Stimulated activated CD4-positive, alpha-beta T cell treated with anti-CD3 and anti-CD28 coated beads, TNF-alpha, amount 100 ng/mL, for 4 hours (primary cell): ENCODE measurements at regions not wholly inside any gene's neighbourhood (a gene's known extent, or its start where the extent isn't known, plus 50 kb on each side); places are given as distances from the start of the nearest gene placed in this dataset.
"Not testable (repeated sequence)": the region's sequence is repeated elsewhere in the genome, so short reads cannot be mapped to it uniquely, and the experiment has no call there.

Source experiments
- DNase-seq, 3 experiments: peaks; one replicate each; pipeline ENCODE4 v3.0.0-alpha.2; 2020; ENCODE audit warnings: low read depth in 3 of 3

DNA sequence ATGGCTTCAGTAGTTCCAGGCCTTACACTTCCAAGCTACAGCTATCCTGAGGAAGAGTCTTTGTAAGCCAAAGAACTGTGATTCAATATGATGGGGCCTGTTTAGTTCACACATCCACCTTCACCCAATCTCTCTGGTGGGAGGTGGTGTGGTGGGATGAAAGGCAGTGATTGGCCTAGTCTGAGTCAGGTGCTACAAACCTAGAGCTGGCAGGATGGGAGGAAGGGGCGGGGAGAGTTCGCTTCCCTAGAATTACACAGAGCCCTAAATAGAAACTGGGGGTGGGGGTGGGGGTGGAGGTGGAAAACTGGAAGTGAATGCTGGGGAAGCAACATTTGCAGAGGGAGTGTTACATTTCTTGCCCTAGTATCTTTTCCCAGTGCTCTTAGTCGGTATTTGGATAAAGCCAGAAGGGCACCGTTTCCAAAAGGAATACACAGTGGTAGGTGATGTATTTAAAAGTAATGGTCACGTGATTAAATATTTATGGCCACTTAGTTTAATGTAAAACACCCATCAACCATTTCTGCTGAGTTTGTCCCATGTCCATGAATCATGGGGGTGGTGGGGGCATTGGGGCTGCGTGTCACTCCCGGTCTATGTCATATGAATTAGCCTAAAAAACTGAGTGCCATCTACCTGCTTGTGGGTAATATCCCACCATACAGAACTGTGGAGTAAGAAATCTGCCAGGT is 247.6 kb upstream of the PROK2 start:
- no peak for DNase-seq

DNA sequence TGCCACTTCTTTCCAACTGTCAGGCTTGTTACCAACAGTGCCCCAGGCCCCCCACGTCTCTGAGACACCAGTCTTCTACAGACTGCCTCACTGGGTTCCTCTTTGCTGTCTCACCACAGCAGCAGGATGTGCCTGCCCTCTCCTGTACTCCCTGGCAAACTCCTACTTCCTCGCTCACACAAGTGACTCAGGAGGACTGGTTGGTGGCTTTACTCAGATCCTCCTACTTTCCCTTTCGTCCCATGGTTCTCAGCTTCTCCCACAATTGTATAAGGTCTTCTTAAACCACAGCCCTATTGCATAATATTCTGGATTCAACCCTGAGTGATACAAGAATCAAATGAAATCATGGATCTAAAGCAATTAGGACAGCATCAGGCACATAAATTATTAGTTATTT is 246.6 kb upstream of the PROK2 start:
- DNase-seq, result no peak

DNA sequence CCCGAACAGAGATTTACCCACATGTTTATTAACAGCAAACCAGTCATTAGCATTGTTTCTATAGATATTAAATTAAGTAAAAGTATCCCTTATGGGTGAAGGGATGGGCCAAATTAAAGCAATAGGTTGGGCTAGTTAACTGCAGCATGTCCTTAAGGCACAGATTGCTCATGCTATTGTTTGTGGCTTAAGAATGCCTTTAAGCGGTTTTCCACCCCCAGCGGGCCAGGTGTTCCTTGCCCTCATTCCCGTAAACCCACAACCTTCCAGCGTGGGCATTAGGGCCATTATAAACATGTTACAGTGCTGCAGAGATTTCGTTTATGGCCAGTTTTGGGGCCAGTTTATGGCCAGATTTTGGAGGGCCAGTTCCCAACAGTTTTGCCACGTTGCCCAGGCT is 245.3 kb upstream of the PROK2 start:
- DNase-seq, result not testable (repeated sequence)

DNA sequence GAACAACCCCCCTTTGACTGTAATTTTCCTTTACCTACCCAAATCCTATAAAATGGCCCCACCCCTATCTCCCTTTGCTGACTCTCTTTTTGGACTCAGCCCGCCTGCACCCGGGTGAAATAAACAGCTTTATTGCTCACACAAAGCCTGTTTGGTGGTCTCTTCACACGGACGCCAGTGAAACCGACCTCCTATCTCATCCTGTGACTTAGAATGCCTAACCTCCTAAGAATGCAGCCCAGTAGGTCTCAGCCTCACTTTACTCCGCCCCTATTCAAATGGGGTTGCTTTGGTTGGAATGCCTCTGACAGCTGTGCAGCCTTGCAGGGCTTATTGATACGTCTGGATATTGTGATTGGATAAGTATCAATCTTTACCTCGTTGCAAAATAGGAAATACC is 243.8 kb upstream of the PROK2 start:
- not testable (repeated sequence) for DNase-seq

DNA sequence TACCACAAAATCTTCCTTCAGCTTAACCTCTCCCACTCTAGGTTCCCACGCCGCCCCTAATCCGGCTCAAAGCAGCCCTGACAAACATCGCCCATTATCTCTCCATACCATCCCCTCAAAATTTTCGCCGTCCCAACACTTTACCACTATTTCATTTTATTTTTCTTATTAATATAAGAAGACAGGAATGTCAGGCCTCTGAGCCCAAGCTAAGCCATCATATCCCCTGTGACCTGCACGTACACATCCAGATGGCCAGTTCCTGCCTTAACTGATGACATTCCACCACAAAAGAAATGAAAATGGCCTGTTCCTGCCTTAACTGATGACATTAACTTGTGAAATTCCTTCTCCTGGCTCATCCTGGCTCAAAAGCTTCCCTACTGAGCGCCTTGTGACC is 243.4 kb upstream of the PROK2 start:
- not testable (repeated sequence) for DNase-seq

DNA sequence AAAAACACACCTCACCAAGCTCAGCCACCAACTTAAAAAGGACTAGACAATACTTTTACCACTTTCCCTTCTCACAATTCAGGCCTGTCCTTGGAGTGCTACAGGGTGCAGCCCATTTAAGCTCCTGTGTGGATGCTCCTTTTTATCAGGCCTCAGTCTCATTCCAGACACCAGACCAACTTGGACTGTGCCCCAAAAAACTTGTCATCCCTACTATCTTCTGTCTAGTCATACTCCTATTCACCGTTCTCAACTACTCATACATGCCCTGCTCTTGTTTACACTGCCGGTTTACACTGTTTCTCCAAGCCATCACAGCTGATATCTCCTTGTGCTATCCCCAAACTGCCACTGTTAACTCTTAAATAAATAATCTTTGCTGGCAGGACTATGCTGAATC is 242.8 kb upstream of the PROK2 start:
- DNase-seq, result not testable (repeated sequence)

DNA sequence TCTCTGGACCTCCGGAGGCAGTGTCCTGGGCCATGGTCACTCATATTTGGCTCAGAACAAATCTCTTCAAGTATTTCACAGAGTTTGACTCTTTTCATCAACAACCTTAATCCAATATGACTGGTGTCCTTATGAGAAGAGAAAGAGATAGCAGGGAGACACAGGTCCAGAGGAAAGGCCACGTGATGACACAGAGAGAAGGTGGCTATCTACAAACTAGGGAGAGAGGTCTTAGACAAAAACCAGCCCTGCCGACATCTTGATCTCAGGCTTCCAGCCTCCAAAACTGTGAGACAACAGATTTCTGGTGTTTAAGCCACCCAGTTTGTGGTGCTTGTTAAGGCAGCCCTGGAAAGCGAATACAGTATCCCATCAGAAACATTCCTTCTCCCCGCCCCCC is 237.1 kb upstream of the PROK2 start:
- DNase-seq, result no peak

DNA sequence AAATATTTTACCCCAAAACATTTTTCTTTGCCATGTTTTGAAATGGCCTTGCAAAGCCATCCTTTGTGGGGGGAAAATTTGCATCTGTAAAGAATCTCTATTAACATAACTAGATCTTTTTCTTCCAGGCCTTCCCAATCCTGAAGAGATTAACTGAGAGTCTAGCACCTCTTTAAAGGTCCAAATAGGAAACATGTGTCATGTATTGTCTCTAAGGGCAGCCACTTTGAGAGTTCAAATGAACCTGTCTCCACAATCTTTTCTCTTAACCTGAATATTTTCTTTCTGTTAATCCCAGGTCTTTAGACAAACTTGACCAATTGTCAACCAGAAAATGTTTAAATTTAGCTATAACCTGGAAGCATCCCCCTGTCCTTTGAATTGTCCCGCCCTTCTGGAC is 236.6 kb upstream of the PROK2 start:
- DNase-seq, result no peak

DNA sequence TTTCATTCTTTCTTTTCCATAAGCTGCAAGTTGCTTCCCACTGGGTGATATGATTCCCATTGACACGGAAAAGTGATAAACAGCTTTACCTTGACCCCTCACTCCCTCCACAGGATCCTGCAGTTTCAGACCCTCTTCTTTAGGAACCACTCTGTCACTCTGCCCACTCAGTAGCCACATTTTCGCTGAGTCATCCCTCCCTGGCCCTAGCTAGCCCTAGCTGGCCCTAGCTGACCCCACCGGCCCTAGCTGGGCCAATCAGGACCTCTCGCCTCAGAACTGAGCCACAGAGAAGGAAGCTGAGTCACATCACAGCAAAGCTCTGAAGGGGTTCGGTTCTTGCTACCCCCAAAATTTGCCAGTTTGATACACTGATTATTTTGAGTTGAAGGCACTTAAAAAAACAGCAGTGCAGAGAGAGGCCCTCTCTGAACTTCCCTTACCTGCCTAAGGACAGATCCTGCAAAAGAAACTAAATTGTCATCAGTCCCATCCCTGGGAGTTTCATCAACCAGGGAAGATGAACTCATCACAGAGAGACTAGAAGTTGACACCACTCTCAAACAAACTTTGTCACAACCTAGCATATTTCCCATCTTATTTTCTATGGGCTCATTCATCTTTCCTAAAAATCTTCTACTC is 233.5 kb upstream of the PROK2 start:
- DNase-seq, result no peak

DNA sequence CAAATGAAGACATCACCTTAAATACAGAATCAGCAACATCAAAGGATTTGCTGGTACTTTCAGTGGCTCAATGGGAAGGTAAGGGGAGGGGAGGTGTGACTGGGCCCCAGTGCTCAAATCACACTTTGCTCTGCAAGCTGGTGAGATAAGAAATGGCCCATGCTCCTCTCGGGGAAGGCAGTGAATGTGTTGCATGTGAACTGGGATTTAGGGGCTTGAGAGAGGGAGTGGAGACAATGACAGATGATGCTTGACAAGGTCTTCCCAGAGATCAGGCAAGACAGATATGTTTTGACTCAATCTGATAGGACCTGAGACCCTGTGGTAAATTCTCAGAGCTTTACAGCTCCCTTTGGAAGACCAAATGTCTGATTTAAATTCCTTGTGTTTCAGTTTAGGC is 233.0 kb upstream of the PROK2 start:
- no peak for DNase-seq

DNA sequence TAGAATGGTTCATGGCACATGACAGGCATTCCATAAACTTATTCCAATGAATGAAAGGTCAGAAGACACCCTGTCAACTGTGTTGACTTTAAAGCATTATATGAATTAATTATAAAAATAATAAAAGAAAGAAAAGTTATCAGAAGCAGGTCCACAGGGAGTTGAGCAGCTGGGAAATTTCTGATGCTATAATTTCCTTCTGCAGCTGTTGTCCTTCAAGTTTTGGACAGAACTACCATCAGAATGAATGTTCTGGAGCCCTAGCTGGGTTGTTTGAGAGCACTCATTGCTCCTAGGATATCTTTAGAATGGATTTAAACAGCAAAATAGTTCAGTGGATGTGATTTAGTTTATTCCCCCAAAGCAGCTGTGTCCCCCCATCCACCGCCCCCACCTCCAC is 232.4 kb upstream of the PROK2 start:
- DNase-seq, result no peak

DNA sequence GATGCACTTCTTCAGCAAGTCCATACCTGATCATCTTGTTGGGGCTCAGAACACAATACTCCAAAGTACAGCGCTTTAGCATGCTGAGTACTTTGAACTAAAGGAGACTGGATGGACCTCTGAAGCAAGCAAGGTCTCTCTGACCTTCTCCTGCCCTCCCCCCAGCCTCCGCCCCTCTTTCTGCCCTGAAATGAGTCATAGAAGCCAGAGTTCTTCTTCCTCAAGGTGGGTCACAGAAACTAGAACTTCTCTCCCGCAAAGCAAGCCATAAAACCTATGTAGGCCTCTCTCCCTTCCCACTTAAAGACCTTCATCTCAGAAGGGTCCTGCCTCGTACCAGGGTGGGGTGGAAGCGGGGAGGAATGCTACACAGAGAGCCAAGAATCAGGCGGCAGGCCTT is 230.5 kb upstream of the PROK2 start:
- DNase-seq, result no peak

DNA sequence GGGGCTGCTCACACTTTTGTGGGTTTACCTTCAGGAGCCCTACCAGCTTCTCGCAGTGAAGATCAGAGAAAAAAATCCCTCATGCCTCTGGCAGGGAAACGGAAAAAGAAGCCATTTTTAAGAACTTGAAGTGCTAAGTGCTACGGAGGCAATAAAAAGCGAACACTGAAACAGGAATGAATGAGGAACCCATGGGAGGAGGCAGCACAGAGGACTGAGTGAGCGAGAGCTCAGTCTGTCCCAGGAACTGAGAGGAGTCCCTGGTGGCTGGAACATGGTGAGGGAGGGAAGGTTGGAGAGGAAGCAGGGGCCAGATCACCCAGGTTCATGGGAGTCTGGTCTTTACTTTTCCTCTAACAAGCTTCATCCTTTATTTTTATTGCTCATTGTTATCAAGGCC is 228.1 kb upstream of the PROK2 start:
- no peak for DNase-seq

DNA sequence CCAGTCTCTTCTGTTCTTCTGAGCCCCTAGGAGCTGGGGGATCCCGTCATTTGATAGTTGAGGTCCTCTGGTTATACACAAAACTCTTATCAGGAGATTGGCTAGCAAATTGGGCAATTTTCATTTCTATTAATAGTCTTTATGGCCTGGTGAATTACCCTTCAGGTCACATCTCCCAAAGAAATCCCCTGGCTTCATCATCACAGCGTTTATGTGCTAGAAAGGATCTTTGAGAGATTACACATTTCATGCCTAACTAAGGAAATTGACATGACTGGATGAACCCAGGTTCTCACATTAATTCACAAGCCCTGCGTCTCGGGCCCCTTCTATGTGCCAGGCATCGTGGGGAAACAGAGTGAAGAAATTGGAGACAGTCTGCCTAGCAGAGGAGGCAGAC is 227.4 kb upstream of the PROK2 start:
- DNase-seq, result no peak

DNA sequence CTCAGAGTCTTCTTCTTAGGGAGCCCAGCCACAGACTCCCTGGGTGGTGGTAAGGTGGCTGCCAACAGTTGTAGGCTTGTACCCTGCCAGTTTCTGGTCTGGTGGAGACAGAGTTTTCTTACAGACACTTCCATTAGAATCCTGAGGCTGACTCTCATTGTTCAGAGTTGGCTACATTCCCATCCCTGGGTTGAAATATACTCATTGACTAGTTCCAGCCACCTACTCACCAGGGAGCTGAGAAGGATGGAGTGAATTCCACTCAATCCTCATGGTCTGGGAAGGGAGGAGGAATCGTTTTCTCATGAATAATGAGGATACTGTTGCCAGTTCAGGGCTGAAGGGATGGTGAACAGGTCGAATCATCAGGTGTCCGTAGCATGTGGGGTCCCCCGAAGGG is 226.5 kb upstream of the PROK2 start:
- no peak for DNase-seq

DNA sequence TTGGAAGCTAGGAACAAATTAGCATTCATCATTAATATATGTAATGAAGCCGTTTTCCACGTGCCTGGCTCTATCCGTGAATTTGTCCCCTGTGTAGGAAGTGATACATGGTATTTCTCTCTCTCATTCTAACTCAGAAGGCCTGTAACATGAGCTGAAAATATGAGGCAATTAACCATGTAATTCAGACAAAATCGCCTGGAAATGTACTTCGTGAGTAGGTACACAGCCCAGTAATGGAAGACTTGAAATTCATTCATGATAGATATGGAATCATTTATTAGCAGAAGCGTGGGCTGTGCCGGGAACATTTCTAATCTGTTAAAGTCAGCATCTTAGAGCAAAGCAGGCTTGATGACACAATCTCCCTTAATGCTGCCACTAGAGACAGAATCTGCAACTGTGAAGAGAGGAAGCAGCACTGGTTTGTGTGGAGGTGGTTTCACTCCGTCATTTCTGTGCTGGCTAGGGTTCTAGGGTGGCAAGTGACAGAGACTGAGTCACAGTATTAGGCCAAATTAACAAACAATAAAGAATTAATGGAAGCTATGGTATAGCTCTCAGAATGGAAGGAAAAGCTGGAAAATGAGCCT is 225.0 kb upstream of the PROK2 start:
- no peak for DNase-seq

DNA sequence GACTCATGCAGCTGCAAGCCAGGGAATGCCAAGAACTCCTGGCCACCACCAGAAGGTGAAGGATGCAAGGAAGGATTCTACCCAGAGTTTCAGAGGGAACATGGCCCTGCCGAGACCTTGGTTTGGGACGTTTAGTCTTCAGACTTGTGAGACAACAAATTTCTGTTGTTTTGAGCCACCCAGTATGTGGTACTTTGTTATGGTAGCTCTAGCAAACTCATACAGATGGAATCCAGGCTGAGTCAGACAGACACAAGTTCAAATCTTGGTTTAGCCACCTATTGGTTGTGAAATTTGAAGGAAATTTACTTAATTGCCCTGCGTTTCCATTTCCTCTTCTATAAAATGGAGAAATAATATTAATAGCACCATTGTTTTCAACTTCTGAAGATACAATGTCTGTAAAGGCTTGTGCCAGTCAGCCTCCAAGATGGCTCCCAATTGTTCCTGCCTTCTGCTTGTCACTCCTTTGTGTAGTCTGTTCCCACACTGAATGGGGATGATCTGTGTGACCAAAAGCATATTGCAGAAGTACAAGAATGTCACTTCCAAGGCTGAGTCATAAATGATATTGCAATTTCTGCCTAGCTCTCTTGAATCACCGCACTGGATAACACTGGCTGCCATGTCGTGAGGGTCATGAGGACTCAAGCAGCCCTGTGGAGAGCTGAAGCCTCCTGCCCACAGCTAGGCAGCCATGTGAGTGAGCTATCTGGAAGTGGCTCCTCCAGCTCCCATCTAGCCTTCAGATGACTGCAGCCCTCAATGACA is 223.5 kb upstream of the PROK2 start:
- no peak for DNase-seq

DNA sequence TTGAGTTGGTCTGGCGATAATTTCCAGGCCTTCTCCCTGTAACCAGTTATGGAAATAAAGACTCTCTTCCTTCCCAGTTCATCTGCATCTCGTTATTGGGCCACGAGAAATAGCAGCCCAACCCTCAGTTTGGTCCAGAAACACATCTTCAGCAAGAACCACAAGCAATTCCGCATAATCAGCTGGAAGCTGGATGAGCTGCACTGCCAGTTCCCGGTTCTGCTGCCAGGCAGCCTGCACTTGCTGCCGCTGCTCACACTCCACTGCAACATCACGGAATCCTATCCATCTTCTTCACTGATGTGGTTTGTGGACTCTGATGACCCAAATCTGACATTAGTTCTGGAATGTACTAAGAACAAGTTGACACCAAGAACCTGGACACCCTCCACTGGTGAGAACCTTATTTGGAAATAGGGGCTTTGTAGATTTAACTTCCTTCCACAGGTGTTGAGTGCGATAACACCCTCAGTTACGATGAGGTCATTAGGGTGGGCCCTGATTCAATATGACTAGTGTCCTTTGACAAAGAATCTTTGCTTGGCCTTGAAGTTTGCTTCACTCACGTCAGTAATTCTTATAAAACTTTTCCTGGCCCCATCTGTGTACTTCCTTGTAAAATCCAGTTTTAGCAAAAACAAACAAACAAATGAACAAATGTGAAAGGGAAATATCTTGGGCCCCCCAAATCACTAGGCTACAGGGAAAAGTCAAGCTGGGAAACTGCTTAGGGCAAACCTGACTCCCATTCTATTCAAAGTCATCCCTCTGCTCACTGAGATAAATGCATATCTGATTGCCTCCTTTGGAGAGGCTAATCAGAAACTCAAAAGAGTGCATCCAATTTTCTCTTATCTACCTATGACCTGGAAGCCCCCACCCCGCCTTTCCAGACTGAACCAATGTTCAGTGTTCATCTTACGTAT is 221.9 kb upstream of the PROK2 start:
- no peak for DNase-seq

DNA sequence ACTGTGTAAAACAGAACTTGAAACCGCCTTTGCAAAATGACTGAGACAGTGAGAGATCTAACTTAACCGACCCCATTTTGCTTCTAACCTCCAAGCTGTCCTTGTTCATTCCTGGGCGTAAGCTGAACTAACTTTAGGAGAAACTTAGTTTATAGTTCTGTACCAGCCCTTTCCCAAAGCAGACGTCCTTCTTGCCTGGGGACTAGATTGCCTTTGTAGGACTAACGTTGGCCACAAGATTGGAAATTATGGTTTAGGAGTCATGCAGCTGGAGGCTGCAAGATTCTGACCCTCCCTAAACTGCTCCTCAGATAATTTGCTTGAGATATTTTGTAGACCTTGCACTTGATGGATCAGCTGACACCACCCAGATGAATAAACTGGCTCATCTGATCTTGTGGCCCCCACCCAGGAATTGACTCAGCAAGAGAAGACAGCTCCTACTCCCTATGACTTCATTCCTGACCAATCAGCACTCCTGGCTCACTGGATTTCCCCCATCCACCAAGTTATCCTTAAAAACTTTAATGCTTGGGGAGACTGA is 219.9 kb upstream of the PROK2 start:
- no peak for DNase-seq

DNA sequence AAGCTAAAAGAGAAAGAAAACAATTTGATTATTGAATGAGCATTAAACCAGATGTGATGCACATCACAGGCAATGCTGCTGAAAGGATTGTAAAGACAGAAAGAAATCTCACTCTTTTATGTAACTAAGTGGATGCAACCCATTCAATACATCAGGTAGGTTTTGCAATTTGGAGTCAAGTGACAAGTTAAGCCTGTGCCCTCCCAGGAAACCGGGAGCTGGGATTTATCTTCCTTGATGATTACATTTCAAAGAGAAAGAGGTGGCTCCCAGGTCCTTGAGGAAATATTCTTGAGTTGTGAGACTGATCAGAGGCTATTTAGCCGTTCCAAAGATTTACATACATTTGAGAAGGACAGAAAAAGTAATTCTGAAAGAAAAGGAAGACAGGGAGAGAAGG is 219.0 kb upstream of the PROK2 start:
- no peak for DNase-seq

DNA sequence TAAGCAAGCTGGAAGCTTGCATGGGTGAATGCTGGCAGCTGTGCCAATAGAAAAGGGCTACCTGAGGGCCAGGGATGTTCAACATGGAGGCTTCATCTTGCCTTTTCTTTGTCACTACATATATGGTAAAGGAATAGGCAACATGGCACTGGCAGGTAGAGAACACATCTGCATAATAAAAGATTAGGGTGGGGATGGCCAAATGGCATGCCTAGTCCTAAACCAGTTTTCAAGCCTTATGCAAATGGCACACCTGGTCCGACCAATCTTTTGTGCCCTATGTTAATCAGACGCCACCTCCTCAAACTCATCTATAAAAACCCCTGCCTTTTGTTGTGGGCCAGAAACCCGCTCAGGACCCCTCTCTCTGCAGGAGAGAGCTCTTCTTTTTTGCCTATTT is 216.8 kb upstream of the PROK2 start:
- no peak for DNase-seq
